ENCODE measurements at regions not wholly inside any gene's neighbourhood (a gene's known extent, or its start where the extent isn't known, plus 50 kb on each side); places are given as distances from the start of the nearest gene placed in this dataset.

DNA sequence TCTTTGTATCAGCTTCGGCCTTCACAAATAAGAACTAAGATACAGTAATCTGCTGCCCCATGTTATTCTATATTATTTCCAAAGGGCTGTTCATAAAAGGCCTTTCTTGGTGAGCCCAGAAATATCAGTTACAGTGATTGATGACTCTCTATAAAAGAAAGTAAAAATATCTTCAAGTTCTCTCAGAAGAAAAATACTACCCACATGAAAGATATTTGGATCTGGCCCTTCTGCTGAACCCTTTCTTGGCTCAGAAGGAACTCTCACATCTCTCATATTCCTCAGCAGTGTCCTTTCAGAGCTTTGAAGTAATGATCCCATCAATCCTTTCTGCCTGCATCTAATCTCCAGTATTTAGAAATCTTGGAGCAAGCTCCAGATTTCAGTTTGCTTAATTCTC is 76.3 kb upstream of the SLITRK1 start:
- no peak for DNase-seq

- DNase-seq, result no peak
Observed at GRCh38 chr13:83955011-83955410, 72.7 kb upstream of the SLITRK1 start.

DNA sequence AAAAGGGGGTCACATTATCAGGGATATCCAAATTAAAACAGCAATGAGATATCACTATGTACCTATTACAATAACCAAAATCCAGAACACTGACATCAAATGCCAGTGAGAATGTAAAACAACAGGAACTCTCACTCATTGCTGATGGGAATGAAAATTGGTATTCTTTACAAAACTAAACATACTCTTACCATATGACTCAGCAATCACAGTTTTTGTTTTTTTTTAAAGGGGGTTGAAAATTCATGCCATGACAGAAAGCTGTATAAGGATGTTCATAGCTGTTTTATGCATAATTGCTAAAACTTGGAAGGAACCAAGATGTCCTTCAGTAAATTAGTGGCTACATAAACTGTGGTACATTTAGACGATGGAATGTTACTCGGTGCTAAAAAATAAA is 71.6 kb upstream of the SLITRK1 start:
- no peak for DNase-seq

DNA sequence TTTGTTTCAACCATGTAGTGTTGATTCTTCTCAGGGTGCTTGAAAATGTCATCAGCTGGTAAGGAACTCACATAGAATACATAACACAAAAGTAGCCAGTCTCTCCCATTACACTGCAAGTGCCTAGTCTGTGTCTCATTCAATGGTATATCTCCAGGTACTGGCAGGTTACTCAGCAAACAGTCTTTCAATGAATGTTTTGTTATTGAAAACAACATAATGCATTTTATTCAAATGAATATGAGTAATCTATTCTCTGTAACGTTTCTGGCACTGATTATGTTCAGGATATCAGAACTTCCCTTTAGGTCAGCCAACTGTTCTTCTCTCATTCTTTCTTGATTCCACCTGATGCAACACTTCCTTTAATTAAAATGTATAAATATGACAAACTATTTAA is 68.0 kb upstream of the SLITRK1 start:
- no peak for DNase-seq

- no peak for DNase-seq
Observed at GRCh38 chr13:83943530-83944279, 61.4 kb upstream of the SLITRK1 start.

GRCh38 chr13:83941701-83942335 is 59.5 kb upstream of the SLITRK1 start:
- no peak for DNase-seq

GRCh38 chr13:83940742-83941141 is 58.5 kb upstream of the SLITRK1 start:
- DNase-seq, result no peak

DNA sequence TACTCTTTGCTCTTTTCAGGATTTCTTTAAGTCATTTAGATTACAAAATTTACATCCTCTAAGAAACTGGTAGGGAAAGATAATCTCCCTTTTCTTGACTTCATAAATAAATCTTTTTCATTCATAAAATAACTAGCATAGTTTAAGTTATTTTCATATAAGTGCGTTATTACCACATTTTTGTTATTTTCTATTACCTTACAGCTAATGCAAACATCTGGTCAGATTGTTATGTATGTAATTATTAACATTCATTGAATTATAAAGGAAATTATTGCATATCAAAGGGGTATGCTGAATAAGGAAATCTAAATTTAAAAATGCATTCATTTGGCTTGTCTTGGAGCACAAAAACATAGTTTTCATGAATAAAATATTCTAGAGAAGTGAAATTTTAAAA is 55.3 kb upstream of the SLITRK1 start:
- DNase-seq, result no peak

- DNase-seq, result no peak
Observed at GRCh38 chr13:83935566-83935965, 53.3 kb upstream of the SLITRK1 start.
